Thyroid gland (tissue), 4 donors: ENCODE measurements at regions not wholly inside any gene's neighbourhood (a gene's known extent, or its start where the extent isn't known, plus 50 kb on each side); places are given as distances from the start of the nearest gene placed in this dataset.

Experiments used
- POLR2A ChIP-seq, 2 donors: fragments of 450-650 bp; IDR thresholded peaks; one replicate each; pipeline ENCODE4 v1.6.1; 2017; ENCODE audit warnings: antibody characterized with exemption in 2 of 2, mild to moderate bottlenecking in 2 of 2, moderate library complexity in 1 of 2
- TF ChIP-seq, protein P1 (sequence below), 6 experiments: fragments of 200-600 bp in 3 of 6; fragments of 450-650 bp in 3 of 6; sonication (generic) in 3 of 6; IDR thresholded peaks; one replicate each; pipeline ENCODE4 v1.5.1; 2016 to 2019; ENCODE audit warnings: antibody characterized with exemption in 6 of 6, mild to moderate bottlenecking in 2 of 6, inconsistent platforms in 1 of 6, moderate library complexity in 1 of 6

- TF ChIP-seq POLR2A (IDR thresholded peaks at IDR 0.05): no peak
- TF ChIP-seq, protein P1, sequence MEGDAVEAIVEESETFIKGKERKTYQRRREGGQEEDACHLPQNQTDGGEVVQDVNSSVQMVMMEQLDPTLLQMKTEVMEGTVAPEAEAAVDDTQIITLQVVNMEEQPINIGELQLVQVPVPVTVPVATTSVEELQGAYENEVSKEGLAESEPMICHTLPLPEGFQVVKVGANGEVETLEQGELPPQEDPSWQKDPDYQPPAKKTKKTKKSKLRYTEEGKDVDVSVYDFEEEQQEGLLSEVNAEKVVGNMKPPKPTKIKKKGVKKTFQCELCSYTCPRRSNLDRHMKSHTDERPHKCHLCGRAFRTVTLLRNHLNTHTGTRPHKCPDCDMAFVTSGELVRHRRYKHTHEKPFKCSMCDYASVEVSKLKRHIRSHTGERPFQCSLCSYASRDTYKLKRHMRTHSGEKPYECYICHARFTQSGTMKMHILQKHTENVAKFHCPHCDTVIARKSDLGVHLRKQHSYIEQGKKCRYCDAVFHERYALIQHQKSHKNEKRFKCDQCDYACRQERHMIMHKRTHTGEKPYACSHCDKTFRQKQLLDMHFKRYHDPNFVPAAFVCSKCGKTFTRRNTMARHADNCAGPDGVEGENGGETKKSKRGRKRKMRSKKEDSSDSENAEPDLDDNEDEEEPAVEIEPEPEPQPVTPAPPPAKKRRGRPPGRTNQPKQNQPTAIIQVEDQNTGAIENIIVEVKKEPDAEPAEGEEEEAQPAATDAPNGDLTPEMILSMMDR (IDR thresholded peaks at IDR 0.05): no peak
Measured at GRCh38 chr10:111347386-111348013, 270.7 kb downstream of the ADRA2A start.
